Fibroblast of skin of left quadriceps (primary cell): ENCODE measurements at regions not wholly inside any gene's neighbourhood (a gene's known extent, or its start where the extent isn't known, plus 50 kb on each side); places are given as distances from the start of the nearest gene placed in this dataset.
A peak's percentile ranks its signal among the peaks of the same experiment; 100 is the strongest.
"Not testable (repeated sequence)": the region's sequence is repeated elsewhere in the genome, so short reads cannot be mapped to it uniquely, and the experiment has no call there.

ENCODE experiments used
- DNase-seq, 2 experiments: peaks; one replicate each; pipeline ENCODE4 v3.0.0-alpha.2; 2013; ENCODE audit warnings: low read depth in 2 of 2

- DNase-seq = no peak
Observed at GRCh38 chr5:104928906-104929520, 1366.4 kb upstream of the NUDT12 start.

GRCh38 chr5:104915226-104915625 lies 1352.6 kb upstream of the NUDT12 start:
- DNase-seq = no peak

- no peak for DNase-seq
Observed at GRCh38 chr5:104914536-104915070, 1352.0 kb upstream of the NUDT12 start.

- no peak for DNase-seq
Observed at GRCh38 chr5:104913841-104914281, 1351.3 kb upstream of the NUDT12 start.

- no peak for DNase-seq
Observed at GRCh38 chr5:104909803-104910202, 1347.2 kb upstream of the NUDT12 start.

GRCh38 chr5:104904561-104904960 lies 1342.0 kb upstream of the NUDT12 start:
- DNase-seq = no peak

GRCh38 chr5:104903941-104904340 lies 1341.4 kb upstream of the NUDT12 start:
- no peak for DNase-seq

GRCh38 chr5:104891596-104891995 lies 1329.0 kb upstream of the NUDT12 start:
- no peak for DNase-seq

GRCh38 chr5:104890767-104891166 lies 1328.2 kb upstream of the NUDT12 start:
- DNase-seq = no peak

GRCh38 chr5:104859437-104859836 lies 1296.8 kb upstream of the NUDT12 start:
- DNase-seq = no peak

- DNase-seq = not testable (repeated sequence)
Observed at GRCh38 chr5:104852099-104852498, 1289.5 kb upstream of the NUDT12 start.

- DNase-seq = no peak
Observed at GRCh38 chr5:104845541-104845940, 1283.0 kb upstream of the NUDT12 start.

- DNase-seq = no peak
Observed at GRCh38 chr5:104843822-104844221, 1281.2 kb upstream of the NUDT12 start.

- DNase-seq = no peak
Observed at GRCh38 chr5:104840284-104840683, 1277.7 kb upstream of the NUDT12 start.

- DNase-seq = not testable (repeated sequence)
Observed at GRCh38 chr5:104831515-104831914, 1268.9 kb upstream of the NUDT12 start.

GRCh38 chr5:104821606-104822005 lies 1259.0 kb upstream of the NUDT12 start:
- DNase-seq = no peak

- no peak for DNase-seq
Observed at GRCh38 chr5:104817127-104817526, 1254.5 kb upstream of the NUDT12 start.

GRCh38 chr5:104815212-104815611 lies 1252.6 kb upstream of the NUDT12 start:
- no peak for DNase-seq

- DNase-seq = no peak
Observed at GRCh38 chr5:104800440-104801048, 1238.0 kb upstream of the NUDT12 start.

- DNase-seq = no peak
Observed at GRCh38 chr5:104793755-104794080, 1231.1 kb upstream of the NUDT12 start.

GRCh38 chr5:104793031-104793754 lies 1230.6 kb upstream of the NUDT12 start:
- peak; percentile 54 to 57 for DNase-seq

- DNase-seq = no peak
Observed at GRCh38 chr5:104789366-104789765, 1226.8 kb upstream of the NUDT12 start.

GRCh38 chr5:104785097-104785496 lies 1222.5 kb upstream of the NUDT12 start:
- no peak for DNase-seq
